HEK293T (cell line): ENCODE measurements at regions not wholly inside any gene's neighbourhood (a gene's known extent, or its start where the extent isn't known, plus 50 kb on each side); places are given as distances from the start of the nearest gene placed in this dataset.

Experiments used
- CTCF ChIA-PET: fragments of 350-600 bp; formaldehyde crosslinking; extraction: SDS; loops from one replicate; lab custom pipeline; 2021; ENCODE audit warnings: antibody characterized with exemption, inconsistent platforms; lab: Yijun Ruan, JAX
- POLR2A ChIA-PET: fragments of 350-600 bp; formaldehyde crosslinking; extraction: SDS; loops from one replicate; lab custom pipeline; 2020; ENCODE audit warnings: antibody characterized with exemption, inconsistent platforms; lab: Yijun Ruan, JAX
- DNase-seq: peaks from one replicate; pipeline ENCODE4 v3.0.0; 2012; ENCODE audit warnings: mixed read lengths; ENCODE audit errors: extremely low spot score
- ARNT ChIP-seq: fragments of 450-650 bp; IDR thresholded peaks from 2 replicates; pipeline ENCODE4 v1.6.1; 2017; ENCODE audit warnings: mild to moderate bottlenecking
- BHLHE40 ChIP-seq: fragments of 450-650 bp; IDR thresholded peaks from 2 replicates; pipeline ENCODE4 v1.6.1; 2016; ENCODE audit warnings: mild to moderate bottlenecking, moderate library complexity, borderline replicate concordance
- CTBP1 ChIP-seq: fragments of 450-650 bp; IDR thresholded peaks from 2 replicates; pipeline ENCODE4 v1.6.1; 2016; ENCODE audit warnings: borderline replicate concordance
- ELF4 ChIP-seq: fragments of 450-650 bp; IDR thresholded peaks from 2 replicates; pipeline ENCODE4 v1.6.1; 2017; ENCODE audit warnings: antibody characterized with exemption
- FOXA1 ChIP-seq: fragments of 450-650 bp; IDR thresholded peaks from 2 replicates; pipeline ENCODE4 v1.6.1; 2016; ENCODE audit warnings: mild to moderate bottlenecking
- FOXK2 ChIP-seq: fragments of 450-650 bp; IDR thresholded peaks from 2 replicates; pipeline ENCODE4 v1.6.1; 2016; ENCODE audit warnings: mild to moderate bottlenecking
- FOXM1 ChIP-seq: fragments of 450-650 bp; IDR thresholded peaks from 2 replicates; pipeline ENCODE4 v1.6.1; 2017; ENCODE audit warnings: mild to moderate bottlenecking, borderline replicate concordance
- HDGF ChIP-seq: fragments of 450-650 bp; IDR thresholded peaks from 2 replicates; pipeline ENCODE4 v1.6.1; 2017; ENCODE audit warnings: antibody characterized with exemption, borderline replicate concordance
- L3MBTL2 ChIP-seq: fragments of 450-650 bp; conservative IDR thresholded peaks from 2 replicates; pipeline ENCODE4 v1.6.1; 2016; ENCODE audit warnings: mild to moderate bottlenecking
- LEF1 ChIP-seq: fragments of 450-650 bp; IDR thresholded peaks from 2 replicates; pipeline ENCODE4 v1.6.1; 2017; ENCODE audit warnings: mild to moderate bottlenecking, borderline replicate concordance
- NFRKB ChIP-seq: fragments of 450-650 bp; IDR thresholded peaks from 2 replicates; pipeline ENCODE4 v1.6.1; 2016; ENCODE audit warnings: mild to moderate bottlenecking, moderate library complexity
- SP1 ChIP-seq: fragments of 450-650 bp; IDR thresholded peaks from 2 replicates; pipeline ENCODE4 v1.6.1; 2017
- SUZ12 ChIP-seq: fragments of 450-650 bp; IDR thresholded peaks from 2 replicates; pipeline ENCODE4 v1.6.1; 2016; ENCODE audit warnings: mild to moderate bottlenecking
- TARDBP ChIP-seq: fragments of 450-650 bp; IDR thresholded peaks from 2 replicates; pipeline ENCODE4 v1.6.1; 2016
- ZNF384 ChIP-seq: fragments of 450-650 bp; IDR thresholded peaks from 2 replicates; pipeline ENCODE4 v1.6.1; 2016
- TF ChIP-seq, protein P1 (sequence below): fragments of 450-650 bp; IDR thresholded peaks from 2 replicates; pipeline ENCODE4 v1.6.1; 2016

GRCh38 chr4:14837860-14838259 lies 164.4 kb upstream of the CPEB2 start:
- no peak for DNase-seq
- ChIA-PET POLR2A (no interaction called here), CTCF (interaction anchor here (0.6 kb wide), 2 partner anchors 9 to 1590 kb away, joined by 3 read pairs; no protein-coding TSS in a partner anchor)
- TF ChIP-seq LEF1 (no peak), L3MBTL2 (no peak), TARDBP (no peak), HDGF (no peak), CTBP1 (no peak), ARNT (no peak), BHLHE40 (no peak), NFRKB (no peak), ZNF384 (no peak), FOXA1 (no peak), FOXK2 (no peak), ELF4 (no peak), FOXM1 (no peak), SUZ12 (no peak)
- TF ChIP-seq, protein P1, sequence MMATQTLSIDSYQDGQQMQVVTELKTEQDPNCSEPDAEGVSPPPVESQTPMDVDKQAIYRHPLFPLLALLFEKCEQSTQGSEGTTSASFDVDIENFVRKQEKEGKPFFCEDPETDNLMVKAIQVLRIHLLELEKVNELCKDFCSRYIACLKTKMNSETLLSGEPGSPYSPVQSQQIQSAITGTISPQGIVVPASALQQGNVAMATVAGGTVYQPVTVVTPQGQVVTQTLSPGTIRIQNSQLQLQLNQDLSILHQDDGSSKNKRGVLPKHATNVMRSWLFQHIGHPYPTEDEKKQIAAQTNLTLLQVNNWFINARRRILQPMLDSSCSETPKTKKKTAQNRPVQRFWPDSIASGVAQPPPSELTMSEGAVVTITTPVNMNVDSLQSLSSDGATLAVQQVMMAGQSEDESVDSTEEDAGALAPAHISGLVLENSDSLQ: no peak

DNA sequence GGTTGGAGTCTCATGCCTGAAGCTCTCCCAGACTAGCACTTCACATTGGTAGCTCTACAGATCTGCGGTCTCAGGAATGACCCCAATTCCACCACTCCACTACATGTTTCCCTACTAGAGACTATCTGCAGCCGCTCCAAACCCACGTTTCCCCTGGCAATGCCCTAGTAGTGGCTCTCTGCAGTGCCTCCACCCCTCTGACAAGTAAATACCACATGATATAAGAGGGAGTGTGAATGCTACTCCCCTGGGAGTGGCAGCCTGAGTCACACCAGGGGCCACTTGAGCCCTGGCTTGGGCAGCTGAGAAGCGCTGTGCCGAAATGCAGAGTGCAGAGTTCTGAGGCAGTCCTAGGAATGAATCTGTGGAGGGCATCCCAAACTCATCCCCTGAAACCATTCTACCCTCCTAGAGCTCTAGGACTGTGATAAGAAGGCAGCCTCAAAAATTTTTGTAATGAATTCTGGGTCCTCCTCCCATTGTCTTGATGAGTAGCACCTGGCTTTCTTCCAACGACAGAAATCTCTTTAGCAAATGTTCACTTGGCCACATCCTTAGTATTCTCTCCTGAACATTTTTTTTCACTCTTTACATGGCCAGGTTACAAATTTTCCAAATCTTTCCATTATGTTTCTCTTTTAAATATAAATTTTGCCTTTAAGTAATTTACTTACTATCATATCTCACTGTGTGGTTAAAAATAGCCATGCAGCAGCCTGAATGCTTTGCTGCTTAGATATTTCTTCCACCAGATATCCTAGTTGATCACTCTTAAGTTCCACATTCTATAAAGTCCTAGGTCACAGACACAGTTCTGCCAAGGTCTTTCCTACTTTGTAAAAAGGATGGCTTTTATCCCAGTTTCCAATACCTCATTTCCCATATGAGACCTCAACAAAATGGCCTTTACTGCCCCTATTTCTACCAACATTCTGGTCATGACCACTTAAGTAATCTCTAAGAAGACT lies 160.2 kb upstream of the CPEB2 start:
- ChIA-PET CTCF (no interaction called here), POLR2A (no interaction called here)
- TF ChIP-seq FOXA1: no peak
- no peak for TF ChIP-seq FOXM1
- no peak for TF ChIP-seq ARNT
- TF ChIP-seq SUZ12: no peak
- TF ChIP-seq CTBP1: no peak
- no peak for TF ChIP-seq ZNF384
- no peak for TF ChIP-seq LEF1
- no peak for TF ChIP-seq FOXK2
- no peak for TF ChIP-seq SP1
- no peak for TF ChIP-seq ELF4
- no peak for TF ChIP-seq NFRKB
- TF ChIP-seq TARDBP: no peak
- TF ChIP-seq, protein P1: no peak
- DNase-seq: no peak

DNA sequence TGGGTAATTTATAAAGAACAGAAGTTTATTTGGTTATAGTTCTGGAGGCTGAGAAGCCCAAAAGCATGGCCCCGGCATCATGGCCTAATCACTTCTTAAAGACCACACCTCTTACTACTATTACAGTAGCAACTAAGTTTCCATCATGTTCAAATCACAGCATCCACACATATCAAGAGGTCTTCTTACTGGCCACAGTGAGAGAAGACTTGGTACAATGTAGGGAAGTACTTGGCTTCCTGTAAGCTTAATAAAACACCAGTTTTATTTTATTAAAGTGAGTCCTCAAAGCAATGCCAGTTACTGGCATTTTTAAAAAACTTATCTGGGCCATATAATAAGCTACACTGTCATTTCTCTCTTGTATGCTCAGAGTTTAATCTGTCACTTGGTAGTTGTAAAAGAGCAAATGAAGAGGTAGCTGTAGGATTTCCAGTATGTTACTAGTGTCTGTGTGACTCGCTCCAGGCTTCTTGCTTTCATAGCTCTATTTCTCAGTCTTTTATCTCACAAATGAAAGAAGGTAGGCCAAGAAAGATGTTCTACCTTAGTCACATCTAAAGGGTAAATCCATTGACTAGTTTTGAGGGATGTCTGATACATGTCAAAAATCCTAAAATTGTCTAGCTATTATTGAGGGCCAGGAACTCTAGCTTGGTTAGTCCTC lies 159.2 kb upstream of the CPEB2 start:
- DNase-seq: no peak
- CTCF ChIA-PET: no interaction called here
- TF ChIP-seq ARNT: no peak
- TF ChIP-seq ZNF384: no peak
- TF ChIP-seq TARDBP: no peak
- no peak for TF ChIP-seq NFRKB
- POLR2A ChIA-PET: no interaction called here

- no peak for TF ChIP-seq ZNF384
- TF ChIP-seq, protein P1: no peak
- TF ChIP-seq SUZ12: no peak
- no peak for TF ChIP-seq L3MBTL2
- no peak for TF ChIP-seq FOXK2
- TF ChIP-seq LEF1: no peak
- TF ChIP-seq SP1: no peak
- TF ChIP-seq BHLHE40: no peak
- no peak for TF ChIP-seq CTBP1
- TF ChIP-seq ARNT: no peak
- ChIA-PET POLR2A (no interaction called here), CTCF (no interaction called here)
- DNase-seq: no peak
Observed at GRCh38 chr4:14844061-14844460, 158.2 kb upstream of the CPEB2 start.

- ChIA-PET POLR2A (no interaction called here), CTCF (no interaction called here)
- TF ChIP-seq FOXM1 (no peak), L3MBTL2 (no peak), SP1 (no peak), FOXA1 (no peak), BHLHE40 (no peak), ARNT (no peak)
- TF ChIP-seq, protein P1: no peak
- DNase-seq: no peak
Observed at GRCh38 chr4:14848229-14848628, 154.1 kb upstream of the CPEB2 start.
